Right atrium auricular region (tissue), 2 donors: ENCODE measurements at regions not wholly inside any gene's neighbourhood (a gene's known extent, or its start where the extent isn't known, plus 50 kb on each side); places are given as distances from the start of the nearest gene placed in this dataset.

Experiments used
- DNase-seq: peaks from one replicate; pipeline ENCODE4 v3.0.0-alpha.2; 2019; ENCODE audit warnings: low spot score
- H3K27ac ChIP-seq, 2 donors: fragments of 200-600 bp; sonication (generic); 1 replicate in 1 of 2; 2 replicates in 1 of 2; pipeline ENCODE4 v1.5.1; 2016 to 2019
- H3K27me3 ChIP-seq, 2 donors: fragments of 200-600 bp; sonication (generic); one replicate each; pipeline versions ENCODE4 v1.5.1 to v1.6.0; 2017 to 2019
- H3K36me3 ChIP-seq: fragments of 200-600 bp; sonication (generic); one replicate; pipeline ENCODE4 v1.5.1; 2016
- H3K4me1 ChIP-seq, 2 donors: fragments of 200-600 bp; sonication (generic); one replicate each; pipeline versions ENCODE4 v1.5.1 to v1.6.0; 2017 to 2019
- H3K4me3 ChIP-seq, 2 donors: fragments of 200-600 bp; sonication (generic); 1 replicate in 1 of 2; 2 replicates in 1 of 2; pipeline ENCODE4 v1.5.1; 2017 to 2019; ENCODE audit warnings: mild to moderate bottlenecking in 1 of 2, moderate library complexity in 1 of 2
- H3K9me3 ChIP-seq, 2 donors: fragments of 200-600 bp; sonication (generic); one replicate each; pipeline ENCODE4 v1.5.1; 2019
- CTCF ChIP-seq, 2 donors: fragments of 200-600 bp; sonication (generic); IDR thresholded peaks; one replicate each; pipeline ENCODE4 v1.5.1; 2019; ENCODE audit warnings: antibody characterized with exemption in 2 of 2

- H3K36me3 ChIP-seq = no peaks in the 10 kb centered on the region
- no peak for DNase-seq
- H3K27me3 ChIP-seq = no peaks in the 10 kb centered on the region
- no peaks in the 10 kb centered on the region for H3K9me3 ChIP-seq
- no peak overlapping the region for H3K27ac ChIP-seq
- TF ChIP-seq CTCF (IDR thresholded peaks at IDR 0.05) = no peak
- H3K4me1 ChIP-seq = peaks cover 0 to 7% of the 10 kb centered on the region in 2 donors
- H3K4me3 ChIP-seq = no peak overlapping the region
Observed at GRCh38 chr2:111219285-111219684, 98.6 kb downstream of the BCL2L11 start.

GRCh38 chr2:111219734-111220505, 99.2 kb downstream of the BCL2L11 start:
- H3K27ac ChIP-seq = no peak overlapping the region
- DNase-seq = no peak
- no peak overlapping the region for H3K4me3 ChIP-seq
- no peak for TF ChIP-seq CTCF (IDR thresholded peaks at IDR 0.05)
- peaks cover 0 to 7% of the 10 kb centered on the region in 2 donors for H3K4me1 ChIP-seq
- H3K36me3 ChIP-seq = no peaks in the 10 kb centered on the region
- H3K9me3 ChIP-seq = no peaks in the 10 kb centered on the region
- H3K27me3 ChIP-seq = no peaks in the 10 kb centered on the region

GRCh38 chr2:111220962-111221361, 100.2 kb downstream of the BCL2L11 start:
- no peaks in the 10 kb centered on the region for H3K27me3 ChIP-seq
- H3K9me3 ChIP-seq = no peaks in the 10 kb centered on the region
- H3K4me3 ChIP-seq = no peak overlapping the region
- no peaks in the 10 kb centered on the region for H3K36me3 ChIP-seq
- H3K27ac ChIP-seq = no peak overlapping the region
- no peak for DNase-seq
- peaks cover 0 to 7% of the 10 kb centered on the region in 2 donors for H3K4me1 ChIP-seq
- TF ChIP-seq CTCF (IDR thresholded peaks at IDR 0.05) = no peak

- Histone ChIP-seq H3K9me3 (no peaks in the 10 kb centered on the region), H3K4me1 (peaks cover 0 to 7% of the 10 kb centered on the region in 2 donors), H3K4me3 (no peak overlapping the region), H3K27ac (no peak overlapping the region), H3K27me3 (no peaks in the 10 kb centered on the region), H3K36me3 (no peaks in the 10 kb centered on the region)
- TF ChIP-seq CTCF (IDR thresholded peaks at IDR 0.05) = no peak
- no peak for DNase-seq
Observed at GRCh38 chr2:111221701-111222100, 101.0 kb downstream of the BCL2L11 start.

- DNase-seq = no peak
- peaks cover 0 to under 1% of the 10 kb centered on the region in 2 donors for H3K4me1 ChIP-seq
- H3K36me3 ChIP-seq = no peaks in the 10 kb centered on the region
- no peaks in the 10 kb centered on the region for H3K27me3 ChIP-seq
- H3K27ac ChIP-seq = no peak overlapping the region
- H3K4me3 ChIP-seq = no peak overlapping the region
- TF ChIP-seq CTCF (IDR thresholded peaks at IDR 0.05) = no peak
- H3K9me3 ChIP-seq = no peaks in the 10 kb centered on the region
Observed at GRCh38 chr2:111222204-111222866, 101.6 kb downstream of the BCL2L11 start.
